ENCODE measurements at regions not wholly inside any gene's neighbourhood (a gene's known extent, or its start where the extent isn't known, plus 50 kb on each side); places are given as distances from the start of the nearest gene placed in this dataset.
"Not testable (repeated sequence)": the region's sequence is repeated elsewhere in the genome, so short reads cannot be mapped to it uniquely, and the experiment has no call there.

DNA sequence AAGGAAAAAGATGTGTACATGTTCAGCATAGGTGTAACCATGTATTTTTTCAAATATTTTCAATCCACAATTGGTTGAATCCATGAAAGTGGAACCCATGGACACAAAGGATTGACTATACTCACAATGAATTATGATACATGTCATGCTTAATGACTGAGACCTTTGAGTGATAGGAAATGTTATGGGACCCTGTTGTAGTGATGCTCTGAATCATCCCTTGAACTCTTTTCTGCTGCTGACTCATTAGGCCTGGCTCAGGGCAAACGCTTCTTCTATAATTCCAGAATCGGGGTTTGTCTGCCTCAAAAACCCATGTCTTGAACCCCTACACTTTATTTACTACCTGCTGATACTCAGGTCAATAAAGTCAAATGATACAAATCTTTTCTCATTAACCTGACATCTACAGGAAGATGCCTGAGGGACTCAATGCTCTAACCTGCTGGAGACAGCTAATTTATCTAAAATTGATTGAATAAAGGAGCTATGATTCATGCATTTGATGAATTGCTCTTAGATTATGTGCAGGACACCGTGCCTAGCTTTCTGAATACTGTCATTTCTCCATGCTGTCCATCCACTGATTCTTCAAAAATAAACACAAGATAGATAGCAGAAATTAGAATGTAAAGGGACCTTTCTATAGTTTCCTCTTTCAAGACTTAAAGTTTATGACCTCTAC lies 260.1 kb downstream of the PRELID2 start:
- ATAC-seq (no peak), DNase-seq (no peak)

DNA sequence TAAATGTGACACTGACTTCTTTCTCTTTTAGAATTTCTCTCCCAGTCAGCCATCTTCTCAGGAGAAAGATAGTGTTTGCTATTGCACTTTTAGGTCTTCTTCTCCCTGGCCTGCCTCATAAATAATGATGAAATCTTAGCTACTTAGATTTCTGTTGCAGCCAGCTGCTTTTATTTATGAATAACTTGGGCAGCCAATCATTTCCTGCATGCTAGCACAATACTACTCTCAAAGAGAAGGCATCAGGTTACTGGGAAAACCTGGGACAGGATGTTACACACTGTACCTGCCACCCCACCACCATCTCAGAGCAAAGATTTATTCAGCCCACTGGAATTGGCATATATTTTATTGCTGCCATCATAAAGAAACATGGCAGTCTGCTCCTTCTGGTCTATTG lies 266.6 kb downstream of the PRELID2 start:
- ATAC-seq, result no peak
- no peak for DNase-seq

- no peak for ATAC-seq
Observed at GRCh38 chr5:145562931-145563330, 272.2 kb downstream of the PRELID2 start.

GRCh38 chr5:145558288-145558687 lies 276.9 kb downstream of the PRELID2 start:
- ATAC-seq (no peak), DNase-seq (no peak)

More at GRCh38 chr5:145562931-145563330, 272.2 kb downstream of the PRELID2 start:
- DNase-seq, result no peak

GRCh38 chr5:145557345-145557744 lies 277.8 kb downstream of the PRELID2 start:
- DNase-seq, result no peak

GRCh38 chr5:145554399-145554798 lies 280.7 kb downstream of the PRELID2 start:
- DNase-seq (no peak), ATAC-seq (no peak)

More at GRCh38 chr5:145557345-145557744, 277.8 kb downstream of the PRELID2 start:
- ATAC-seq, result no peak

- DNase-seq (no peak), ATAC-seq (no peak)
Observed at GRCh38 chr5:145553177-145553576, 282.0 kb downstream of the PRELID2 start.

DNA sequence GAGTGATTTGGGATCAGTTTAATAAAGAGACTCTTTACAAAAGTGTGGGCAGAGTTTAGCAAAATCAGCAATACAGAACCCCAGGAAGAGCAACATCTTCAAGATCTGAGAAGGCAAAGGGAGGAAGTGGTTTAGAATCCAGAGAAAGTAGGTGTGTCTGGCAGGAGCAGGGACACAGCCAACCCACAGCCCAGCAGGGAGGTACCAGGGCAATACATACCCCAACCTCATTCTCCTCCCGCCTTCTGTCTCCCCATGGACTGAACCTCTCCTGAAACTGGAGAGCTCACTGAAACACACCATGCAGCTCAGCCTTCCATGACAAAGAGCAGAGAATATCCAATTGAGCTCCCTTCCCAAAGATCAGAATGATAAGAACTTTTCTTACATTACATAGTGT lies 283.4 kb downstream of the PRELID2 start:
- DNase-seq, result no peak
- ATAC-seq, result no peak

DNA sequence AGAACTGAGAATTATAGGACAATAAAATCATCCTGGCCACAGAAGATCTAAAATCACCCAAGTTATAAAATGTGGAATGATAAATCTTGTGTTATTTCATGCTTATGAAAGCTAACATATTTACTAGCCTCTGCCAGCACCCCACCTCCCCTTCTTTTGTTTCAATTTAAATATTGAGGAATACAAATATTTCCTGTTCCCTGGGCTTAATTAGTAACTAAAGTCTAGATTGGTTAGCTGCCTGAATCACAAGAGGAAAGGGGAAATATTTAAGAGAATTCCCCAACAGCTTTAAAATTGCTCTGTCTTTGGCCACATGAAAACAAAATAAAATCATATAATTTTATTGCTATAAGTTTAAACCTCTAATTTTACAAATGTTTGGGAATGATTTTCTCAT lies 287.0 kb downstream of the PRELID2 start:
- no peak for ATAC-seq
- DNase-seq, result no peak

GRCh38 chr5:145544401-145544800 lies 290.7 kb downstream of the PRELID2 start:
- DNase-seq, result no peak
- ATAC-seq, result no peak

DNA sequence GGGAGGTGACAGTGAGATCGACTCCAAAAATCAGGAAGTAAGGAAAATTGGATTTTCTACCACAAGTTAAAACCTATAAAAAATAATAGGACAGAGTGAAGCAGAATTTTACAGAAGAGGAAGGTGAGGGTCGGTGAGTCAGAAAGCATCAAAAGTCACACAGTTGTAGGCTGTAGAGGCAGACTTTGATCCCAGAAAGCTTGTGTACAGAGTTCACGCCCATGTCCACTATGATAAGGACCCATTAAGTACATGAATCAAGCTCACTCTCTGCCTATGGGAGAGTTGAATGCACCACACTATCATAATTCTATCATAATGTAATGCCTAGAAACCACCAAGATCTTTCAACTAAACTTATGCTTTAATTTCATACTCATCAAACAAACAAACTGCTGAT lies 291.2 kb downstream of the PRELID2 start:
- ATAC-seq, result no peak
- DNase-seq, result no peak

GRCh38 chr5:145540375-145540774 lies 294.8 kb downstream of the PRELID2 start:
- ATAC-seq, result no peak
- no peak for DNase-seq

DNA sequence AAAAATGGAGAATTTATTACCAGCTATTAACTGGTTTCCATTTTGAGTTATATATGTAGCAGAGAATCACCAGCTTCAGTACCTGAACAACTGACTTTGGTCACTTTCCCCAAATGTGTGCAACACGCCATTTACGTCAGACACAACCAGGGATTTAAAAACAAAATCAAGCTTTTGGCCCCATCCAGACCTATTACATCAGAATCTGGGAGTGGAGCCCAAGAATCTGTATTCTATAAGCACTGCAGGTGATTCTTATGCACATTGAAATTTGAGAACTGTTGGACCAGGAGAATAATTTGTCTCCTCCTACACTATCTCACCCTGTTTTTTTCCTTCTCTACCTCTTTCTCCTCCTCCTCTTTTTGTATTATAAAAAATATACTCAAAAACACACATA lies 295.9 kb downstream of the PRELID2 start:
- no peak for DNase-seq
- ATAC-seq, result no peak

- ATAC-seq (no peak), DNase-seq (no peak)
Observed at GRCh38 chr5:145536133-145536532, 299.0 kb downstream of the PRELID2 start.

GRCh38 chr5:145531038-145531734 lies 304.0 kb downstream of the PRELID2 start:
- ATAC-seq (no peak), DNase-seq (no peak)

DNA sequence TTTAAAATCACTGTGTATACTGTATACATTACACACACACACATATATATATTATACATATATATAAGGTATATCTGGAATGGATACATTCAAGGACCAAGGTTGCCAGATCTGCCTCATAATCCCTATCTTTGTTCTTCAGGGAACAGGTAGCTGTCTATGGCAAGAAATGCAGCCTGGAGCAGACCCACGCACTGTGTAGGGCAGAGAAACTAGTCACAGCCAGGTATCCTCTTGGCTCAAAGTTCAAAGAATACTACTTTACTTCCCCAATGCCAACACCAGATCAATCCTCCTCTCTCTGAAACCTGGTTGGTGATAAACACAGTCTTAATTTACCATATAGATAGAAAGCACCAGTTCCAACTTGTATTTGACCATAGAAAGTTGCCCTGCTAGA lies 313.6 kb downstream of the PRELID2 start:
- no peak for ATAC-seq
- no peak for DNase-seq

DNA sequence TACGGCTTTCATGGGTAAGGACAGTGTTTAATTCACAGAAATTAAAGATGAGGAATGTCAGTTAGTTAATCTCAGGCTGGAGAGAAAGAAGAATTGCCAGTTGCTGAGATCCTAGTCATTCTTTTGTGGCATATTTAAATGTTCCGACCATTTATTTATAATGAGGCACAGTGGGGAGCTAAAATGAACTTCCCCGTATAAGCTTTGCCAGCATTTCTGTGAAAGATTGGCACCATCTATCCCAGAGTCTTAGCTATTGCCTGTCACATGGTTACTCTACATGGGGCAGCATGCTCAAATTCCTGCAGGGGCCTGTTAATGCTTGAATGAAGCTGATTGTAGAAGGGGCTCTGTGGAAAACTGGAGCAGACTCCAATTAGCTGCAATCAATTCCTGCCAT lies 314.1 kb downstream of the PRELID2 start:
- DNase-seq (no peak), ATAC-seq (no peak)

DNA sequence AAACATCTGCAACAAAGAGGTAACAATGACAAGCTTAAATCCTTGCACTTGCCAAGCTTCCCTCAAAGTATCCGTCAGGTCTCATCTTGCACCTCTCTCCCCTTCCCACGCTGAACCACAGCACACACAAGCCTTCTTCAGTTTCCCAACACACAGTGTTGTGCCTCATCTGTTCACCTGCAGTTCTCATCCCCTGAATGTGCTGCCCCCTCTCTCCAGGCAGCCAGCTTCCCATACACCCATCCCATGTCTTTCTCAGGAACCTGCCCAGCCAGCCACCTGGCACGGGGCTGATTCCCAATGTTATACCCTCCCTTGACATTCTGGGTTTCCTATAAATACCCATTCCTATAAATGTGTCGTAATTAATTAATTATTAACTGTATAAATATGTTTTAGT lies 314.8 kb downstream of the PRELID2 start:
- DNase-seq (no peak), ATAC-seq (no peak)

DNA sequence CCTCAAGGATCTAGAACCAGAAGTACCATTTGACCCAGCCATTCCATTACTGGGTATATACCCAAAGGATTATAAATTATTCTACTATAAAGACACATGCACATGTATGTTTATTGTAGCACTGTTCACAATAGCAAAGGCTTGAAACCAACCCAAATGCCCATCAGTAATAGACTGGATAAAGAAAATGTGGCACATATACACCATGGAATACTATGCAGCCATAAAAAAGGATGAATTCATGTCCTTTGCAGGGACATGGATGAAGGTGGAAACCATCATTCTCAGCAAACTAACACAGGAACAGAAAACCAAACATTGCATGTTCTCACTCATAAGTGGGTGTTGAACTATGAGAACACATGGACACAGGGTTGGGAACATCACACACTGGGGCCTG lies 317.6 kb downstream of the PRELID2 start:
- not testable (repeated sequence) for ATAC-seq, DNase-seq

GRCh38 chr5:145511351-145511750 lies 323.8 kb downstream of the PRELID2 start:
- ATAC-seq, result no peak
- no peak for DNase-seq

DNA sequence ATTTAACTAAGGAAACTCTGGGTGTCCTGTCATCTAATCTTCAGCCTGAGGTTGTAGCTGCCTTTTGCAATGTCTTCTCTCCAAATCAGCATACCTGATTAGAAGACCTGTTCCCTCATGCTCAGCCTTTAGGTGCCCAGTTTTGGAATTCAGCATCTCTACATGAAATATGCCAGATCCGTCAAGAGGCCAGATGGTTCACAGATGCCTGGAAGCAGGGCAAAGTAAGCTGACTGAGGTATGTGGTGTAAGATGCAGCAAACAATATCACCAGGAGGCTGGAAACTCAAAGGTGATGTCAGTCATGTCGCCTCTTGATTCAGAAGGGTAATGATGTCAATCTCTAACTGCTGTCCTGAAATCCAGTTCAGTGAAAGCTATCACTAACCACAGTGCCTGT lies 324.4 kb downstream of the PRELID2 start:
- ATAC-seq (no peak), DNase-seq (no peak)

DNA sequence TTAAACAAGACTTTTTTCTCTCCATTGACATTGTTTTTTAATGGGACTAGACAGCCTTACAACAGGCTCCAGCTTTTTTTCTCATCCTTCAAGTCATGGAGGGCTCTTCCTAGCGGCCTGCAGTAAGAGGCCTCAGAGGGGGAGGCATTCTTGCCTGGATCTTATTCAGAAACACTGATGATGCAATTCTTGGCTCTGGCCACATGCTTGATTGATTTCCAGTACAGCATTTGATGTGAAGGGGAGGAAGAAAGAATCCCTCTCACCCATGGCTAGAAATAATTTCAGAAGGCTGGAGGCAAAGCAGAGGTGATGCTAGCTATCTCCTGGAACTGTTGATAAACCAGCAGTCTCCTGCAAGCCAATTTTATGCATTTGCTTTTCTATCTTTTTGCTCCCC lies 324.8 kb downstream of the PRELID2 start:
- DNase-seq, result no peak

DNA sequence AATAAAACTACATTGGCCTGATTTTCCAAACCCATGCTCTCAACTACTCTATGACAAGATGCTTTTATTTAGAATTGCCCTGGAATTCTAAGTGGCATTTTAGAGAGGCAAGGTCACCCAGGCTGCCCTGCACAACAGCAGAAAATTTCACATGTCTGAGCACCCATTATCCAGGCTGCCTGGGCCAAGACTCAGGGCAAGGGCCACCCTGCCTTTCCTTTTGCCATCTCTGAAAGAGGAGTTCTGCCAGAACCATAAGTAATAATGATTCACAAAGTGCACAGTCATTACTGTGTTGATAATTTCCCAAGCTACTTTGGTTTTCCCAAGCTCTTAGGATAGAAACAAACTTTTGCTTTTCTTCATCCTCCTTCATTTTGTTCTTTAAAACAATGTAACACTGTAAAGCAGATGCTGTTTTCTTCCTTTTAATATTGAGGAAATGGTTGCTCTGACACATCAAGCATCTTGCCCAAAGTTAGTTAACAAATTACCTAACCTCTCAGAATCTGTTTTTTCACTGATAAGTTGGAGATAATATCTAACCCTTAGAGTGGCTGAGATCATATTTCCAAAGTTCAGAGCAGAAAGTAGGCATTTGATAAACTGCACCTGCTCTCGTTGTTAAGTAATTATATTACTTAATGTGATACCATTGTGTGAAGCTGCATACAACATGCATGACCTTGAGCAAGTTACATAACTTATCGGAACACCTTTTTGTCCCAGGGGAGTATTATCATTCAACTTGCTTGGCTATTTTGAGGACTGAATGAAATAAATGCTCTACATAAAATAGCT lies 325.6 kb downstream of the PRELID2 start:
- ATAC-seq (no peak), DNase-seq (no peak)

More for the DNA sequence above, 324.8 kb downstream of the PRELID2 start:
- no peak for ATAC-seq

Data from stimulated activated naive CD8-positive, alpha-beta T cell treated with anti-CD3 and anti-CD28 coated beads, Interleukin-15, Interleukin-2, amounts not matched to agents 100 U/mL and 50 U/mL, for 24 hours (primary cell).